ENCODE measurements at regions not wholly inside any gene's neighbourhood (a gene's known extent, or its start where the extent isn't known, plus 50 kb on each side); places are given as distances from the start of the nearest gene placed in this dataset.

DNA sequence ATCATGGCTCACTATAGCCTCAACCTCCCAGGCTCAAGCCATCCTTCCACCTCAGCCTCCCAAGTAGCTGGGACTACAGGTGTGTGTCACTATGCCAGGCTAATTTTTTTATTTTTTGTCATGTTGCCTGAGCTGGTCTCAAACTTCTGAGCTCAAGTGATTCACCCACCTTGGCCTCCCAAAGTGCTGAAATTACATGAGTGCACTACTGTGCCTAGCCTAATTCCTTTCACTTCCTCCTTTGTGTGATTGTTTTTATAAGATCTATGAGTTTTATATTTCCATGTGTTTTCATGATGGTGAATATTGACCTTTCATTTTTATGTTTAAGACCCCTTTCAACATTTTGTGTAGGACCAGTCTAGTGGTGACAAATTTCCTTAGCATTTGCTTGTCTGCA, 55.2 kb upstream of the IL12B start:
- DNase-seq (ENCODE audit: low read depth), result no peak

DNA sequence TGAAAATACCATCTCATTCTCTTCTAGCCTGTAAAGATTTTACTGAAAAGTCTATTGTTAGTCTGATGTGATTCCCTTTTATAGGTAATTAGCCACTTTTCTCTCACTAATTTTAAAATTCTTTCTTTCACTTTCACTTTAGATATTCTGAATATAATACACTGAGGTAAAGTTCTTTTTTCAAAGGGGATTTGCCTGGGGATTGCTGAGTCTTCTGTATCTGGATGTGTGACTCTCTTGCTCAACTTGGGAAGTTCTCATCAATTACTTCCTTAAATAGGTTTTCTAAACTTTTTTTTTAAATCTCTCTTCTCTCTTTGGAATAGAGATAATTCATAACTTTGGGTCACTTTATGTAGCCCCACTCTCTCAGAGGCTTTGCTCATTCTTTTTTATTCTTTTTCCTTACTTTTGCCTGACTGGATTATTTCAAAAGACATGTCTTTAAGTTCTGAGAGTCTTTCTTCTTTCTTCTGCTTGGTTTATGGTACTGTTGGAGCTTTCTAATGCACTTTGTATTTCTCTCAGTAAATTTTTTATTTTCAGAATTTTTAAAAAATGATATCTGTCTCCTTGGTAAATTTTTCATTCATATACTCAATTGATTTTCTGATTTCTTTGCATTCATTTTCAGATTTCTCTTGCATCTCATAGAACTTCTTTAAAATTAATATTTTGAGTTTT, 55.9 kb upstream of the IL12B start:
- DNase-seq (ENCODE audit: low read depth), result no peak

DNA sequence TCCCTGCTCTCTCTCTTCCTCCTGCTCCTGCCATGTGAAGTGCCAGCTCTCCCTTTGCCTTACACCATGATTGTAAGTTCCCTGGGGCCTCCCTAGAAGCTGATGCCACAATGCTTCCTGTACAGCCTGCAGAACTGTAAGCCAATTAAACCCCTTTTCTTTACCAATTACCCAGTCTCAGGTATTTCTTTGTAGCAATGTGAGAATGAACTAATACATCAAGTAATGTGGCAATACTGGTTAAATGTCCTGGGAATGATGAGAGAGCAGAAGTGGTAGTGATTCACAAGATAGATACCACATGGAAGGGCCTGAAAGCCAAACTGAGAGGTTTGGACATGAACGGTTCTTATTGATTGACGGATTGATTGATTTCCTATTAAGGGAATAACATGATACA, 62.6 kb upstream of the IL12B start:
- DNase-seq (ENCODE audit: low read depth), result no peak

DNA sequence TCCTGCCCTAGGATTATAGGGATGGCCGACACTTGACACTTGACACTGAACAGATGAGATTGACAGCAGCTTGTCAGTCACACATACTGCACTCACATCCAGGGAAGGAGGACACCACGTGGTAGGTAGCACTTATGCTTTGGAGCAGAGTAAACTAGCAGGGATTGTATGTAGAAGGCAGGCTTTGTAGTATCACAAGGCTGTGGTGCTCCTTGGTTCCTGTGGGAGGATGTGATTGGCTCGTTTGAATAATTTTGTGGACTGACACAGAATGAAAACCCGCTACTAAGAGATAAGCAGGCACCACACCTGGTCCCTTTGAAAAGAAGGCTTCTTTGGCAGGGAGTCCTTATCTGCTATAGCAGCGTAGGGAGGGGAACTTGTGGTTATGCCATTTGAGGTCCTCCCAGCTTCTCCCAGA, 63.6 kb upstream of the IL12B start:
- DNase-seq (ENCODE audit: low read depth), result no peak

DNA sequence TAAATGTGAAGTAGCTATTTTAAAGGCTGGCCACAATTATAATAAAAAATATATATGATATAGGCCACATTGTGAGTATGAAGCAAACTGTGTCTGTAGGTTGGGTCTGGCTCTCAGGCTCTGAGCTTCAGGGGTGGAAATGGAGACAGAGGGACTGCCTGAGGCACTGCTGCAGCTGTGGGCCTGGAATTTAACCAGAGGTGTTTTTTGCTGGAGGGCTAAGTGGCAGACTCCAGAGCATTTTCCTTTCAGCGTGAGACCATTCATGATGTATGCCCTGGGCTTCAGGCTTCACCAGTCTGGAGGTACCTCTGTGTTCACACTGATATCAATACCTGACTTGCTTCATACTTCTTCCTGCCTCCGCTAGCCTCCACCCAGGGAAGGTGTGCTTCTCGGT, 64.9 kb upstream of the IL12B start:
- DNase-seq (ENCODE audit: low read depth), result no peak

DNA sequence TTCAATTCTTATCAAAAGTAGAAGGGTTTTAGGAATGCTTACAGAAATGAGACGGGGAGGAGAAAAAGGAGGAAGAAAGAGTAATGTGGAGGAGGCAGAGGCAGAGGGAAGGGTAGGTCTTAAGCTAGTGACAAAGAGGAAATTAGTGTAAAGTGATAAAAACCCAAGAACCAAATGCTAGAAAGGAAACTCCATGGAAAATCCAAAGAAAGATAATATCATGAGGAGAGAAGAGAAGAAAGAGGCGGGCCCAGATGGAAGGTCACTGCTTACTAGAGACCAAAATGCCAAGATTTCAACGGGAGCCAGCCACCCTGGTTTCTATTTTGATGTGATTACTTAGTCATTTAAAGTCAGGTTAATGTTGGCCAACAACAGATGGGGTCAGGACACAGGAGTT, 68.6 kb upstream of the IL12B start:
- DNase-seq (ENCODE audit: low read depth), result no peak

DNA sequence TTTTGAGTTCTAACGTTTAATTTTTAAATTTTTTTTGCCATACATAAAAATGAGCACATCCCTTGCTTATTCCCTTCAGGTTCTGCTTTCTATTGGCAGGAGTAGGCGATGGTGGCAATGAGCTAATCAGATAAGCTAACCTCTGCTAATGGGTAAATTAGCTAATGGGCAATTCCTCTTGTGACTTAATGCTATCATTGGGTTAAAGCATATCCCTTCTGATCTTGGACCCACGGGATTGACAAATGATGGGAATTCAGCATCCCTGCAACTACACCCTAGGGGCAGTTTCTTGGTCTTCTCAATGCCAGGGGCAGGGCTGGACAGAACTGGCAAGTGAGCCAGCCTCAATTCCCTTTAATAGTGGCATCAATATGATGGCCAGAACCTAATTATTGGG, 70.2 kb upstream of the IL12B start:
- no peak for DNase-seq (ENCODE audit: low read depth)

DNA sequence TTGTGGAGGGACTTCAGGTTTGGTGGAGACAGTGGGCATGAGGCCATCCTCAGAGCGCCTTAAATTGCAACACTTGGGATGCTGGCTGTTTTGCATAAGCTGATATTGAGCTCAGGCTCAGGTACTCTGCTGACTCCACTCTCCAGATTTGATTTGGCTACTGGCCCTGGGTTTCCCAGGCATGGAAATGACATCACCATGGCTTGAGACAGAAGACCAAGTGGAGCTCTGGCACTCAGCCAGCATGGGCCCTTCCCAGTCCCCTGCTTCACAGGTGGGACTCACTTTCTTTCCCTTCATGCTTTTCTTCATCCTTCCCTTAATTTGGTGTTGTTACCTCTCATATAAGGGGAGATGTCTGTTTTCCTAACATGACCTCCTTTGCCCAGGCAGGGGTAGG, 72.0 kb upstream of the IL12B start:
- DNase-seq (ENCODE audit: low read depth), result no peak

DNA sequence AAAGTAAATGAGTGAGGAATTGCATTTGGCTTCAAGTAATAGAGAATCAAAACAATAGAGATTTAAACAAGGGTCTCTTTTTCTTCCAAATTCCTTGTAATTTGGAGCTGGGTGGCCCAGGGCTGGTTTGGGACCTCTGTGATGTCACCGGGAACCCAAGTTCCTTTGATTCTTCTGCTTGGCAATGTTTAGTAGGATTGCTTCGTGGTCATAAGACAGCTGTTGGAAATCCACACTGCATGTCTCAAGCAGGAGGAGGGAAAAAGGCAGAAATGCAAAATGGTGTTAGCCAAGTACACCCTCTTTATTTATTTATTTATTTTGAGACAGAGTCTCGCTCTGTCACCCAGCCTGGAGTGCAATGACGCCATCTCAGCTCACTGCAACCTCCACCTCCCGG, 72.6 kb upstream of the IL12B start:
- no peak for DNase-seq (ENCODE audit: low read depth)

DNA sequence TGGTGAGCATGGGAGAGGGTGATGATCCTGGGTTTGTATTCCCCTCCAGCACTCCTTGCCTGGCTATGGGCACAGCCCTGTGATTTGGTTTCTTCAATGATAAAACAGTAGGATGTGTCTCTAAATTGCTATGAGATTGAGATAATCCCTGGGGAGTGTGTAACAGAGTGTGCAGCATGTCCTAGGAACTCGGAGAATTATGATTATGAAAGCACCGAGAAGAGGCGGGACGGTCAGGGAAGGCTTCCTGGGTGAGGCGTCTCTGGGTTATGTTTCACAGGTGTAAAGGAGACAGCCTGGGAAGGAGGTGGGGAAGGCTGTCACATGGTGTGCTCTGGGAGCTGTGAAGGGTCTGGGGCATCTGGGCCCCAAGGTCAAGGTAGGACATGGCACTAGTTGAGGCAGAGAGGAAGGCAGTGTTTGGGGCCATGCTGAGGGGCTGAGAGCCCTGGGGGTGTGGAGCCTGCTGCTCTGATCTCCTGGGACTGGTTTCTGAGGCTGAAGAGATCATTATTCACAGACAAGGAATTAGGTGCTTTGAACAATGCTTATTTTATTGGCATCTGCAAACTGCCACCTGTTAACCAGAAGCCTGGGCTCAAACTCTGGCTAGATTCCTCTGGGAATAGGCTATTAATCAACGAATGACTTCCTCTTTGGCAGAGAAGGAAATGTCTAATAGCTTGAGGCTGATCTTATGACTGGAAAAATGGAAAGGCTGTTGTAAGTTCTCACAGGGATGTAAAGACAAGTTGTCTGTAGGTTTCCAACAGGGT, 73.8 kb upstream of the IL12B start:
- no peak for DNase-seq (ENCODE audit: low read depth)

DNA sequence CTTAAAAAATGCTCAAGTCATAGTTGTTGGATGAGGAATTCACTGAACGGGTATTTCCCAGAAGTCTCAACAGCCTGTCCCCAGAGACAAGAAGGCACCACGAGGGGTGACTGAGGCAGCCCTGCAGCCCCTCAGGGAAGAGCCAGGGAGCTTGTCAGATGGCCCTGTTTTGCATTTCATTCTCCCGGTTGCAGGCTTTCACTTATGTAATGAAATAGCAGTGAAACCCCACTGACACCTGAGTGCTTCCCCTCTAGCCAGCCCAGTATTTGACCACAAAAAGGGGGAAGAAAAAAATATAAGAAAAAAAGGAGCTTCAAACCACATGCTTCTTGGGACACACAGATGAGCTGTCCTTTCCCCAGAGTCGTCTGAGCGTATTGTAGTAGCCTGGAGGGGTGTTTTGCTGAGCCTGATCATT, 75.3 kb upstream of the IL12B start:
- DNase-seq (ENCODE audit: low read depth), result no peak

DNA sequence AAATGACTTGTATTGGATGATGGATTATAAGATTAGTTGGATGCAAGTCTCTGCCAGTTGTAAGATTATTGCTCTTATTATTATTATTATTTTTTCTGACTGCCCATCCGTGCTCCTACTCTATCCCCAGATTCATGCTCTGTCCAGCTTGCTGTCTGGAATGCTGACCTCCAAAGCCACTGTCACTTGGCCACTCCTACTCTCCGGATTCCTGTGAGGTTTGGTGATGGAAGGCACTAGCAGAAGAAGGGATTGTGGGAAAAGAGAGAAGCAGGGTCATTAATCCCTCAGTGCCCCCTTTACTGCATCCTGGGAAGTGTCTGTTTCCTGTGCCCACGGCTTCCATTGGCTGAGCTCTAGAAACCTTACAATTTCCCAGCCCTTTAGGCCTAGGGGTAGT, 76.3 kb upstream of the IL12B start:
- DNase-seq (ENCODE audit: low read depth), result no peak

DNA sequence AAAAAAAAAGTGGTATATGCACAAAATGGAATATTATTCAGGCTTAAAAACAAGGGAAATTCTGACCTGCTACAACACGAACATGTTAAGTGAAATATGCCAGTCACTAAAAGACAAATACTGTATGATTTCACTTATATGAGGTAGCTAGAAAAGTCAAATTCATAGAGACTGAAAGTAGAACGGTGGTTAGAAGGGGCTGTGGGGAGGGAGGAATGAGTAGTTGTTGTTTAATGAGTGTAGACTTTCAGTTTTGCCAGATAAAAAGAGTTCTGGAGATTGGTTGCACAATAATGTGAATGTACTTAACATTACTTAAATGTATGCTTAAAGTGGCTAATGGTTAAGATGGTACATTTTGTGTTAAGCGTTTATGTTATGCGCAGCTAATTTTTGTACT, 79.5 kb upstream of the IL12B start:
- no peak for DNase-seq (ENCODE audit: low read depth)

DNA sequence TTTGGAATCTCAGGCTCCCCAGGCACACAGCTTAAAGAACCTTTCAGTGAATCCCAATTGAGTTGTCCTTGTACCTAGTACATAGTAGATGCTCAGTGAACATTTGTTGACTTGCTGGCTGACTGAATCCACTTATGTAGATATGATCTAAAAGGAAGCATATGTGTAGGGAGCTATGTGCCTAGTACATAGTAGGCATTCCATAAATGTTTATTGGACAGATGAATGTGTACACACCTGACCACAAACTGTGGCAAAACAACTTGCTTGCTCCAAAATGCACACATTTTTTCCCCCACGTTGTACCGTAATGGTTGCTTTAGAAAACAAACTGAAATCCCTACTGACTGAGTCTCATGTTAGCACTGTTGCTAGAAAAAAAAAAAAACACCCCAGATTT, 80.2 kb upstream of the IL12B start:
- DNase-seq (ENCODE audit: low read depth), result no peak

DNA sequence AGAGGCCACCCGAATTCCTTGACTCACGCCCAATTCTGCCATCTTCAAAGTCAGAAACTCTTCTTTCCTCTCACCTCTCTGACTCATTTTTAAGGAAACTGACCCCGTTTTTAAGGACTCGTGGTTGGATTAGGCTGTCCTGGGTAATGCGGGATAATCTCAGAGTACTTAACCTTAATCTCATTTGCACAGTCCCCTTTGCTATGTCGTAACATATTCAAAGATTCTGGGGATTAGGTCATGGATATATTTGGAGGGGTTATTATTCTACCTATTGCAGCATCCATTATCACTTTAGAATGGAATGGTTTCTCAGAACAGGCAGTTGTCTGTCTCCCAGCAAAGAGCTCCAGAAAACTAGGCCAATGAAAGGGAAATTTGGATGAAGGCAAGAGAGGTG, 80.8 kb upstream of the IL12B start:
- no peak for DNase-seq (ENCODE audit: low read depth)

DNA sequence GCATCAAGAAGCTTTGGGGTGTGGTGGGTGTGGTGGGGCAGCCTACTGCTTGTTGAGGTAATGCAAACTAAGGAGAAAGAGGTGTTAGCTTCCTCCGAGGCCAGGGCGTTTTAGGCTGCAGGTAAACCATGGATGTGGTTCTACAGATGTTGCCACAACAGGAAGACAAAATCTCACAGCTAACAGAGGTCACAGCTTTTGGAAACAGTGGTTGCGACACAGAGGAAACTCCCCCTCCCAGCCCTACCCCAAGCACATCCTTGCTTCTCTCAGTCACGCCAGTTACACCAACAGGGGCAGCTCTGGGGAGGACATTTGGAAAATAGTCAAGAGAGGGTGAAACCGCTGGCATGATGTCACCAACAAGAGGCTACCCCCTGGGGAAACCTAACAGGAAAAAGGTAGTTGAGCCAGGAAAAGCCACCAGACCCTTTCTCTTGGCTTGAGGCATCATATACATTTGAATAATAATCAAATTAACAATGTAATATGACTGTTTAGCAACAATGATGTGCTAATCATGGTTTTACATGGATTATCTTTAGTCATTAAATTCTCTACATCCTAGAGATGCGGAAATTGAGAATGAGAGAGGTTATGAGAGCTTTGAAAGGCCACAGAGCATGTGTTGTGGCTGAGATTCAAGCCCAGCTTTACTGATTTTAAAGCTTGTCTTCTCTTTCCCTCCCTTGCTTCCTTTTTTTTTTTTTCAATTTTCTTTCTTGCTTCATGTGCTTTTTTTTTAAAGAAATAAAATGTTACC, 82.2 kb upstream of the IL12B start:
- peak; percentile 35 for DNase-seq (ENCODE audit: low read depth)

DNA sequence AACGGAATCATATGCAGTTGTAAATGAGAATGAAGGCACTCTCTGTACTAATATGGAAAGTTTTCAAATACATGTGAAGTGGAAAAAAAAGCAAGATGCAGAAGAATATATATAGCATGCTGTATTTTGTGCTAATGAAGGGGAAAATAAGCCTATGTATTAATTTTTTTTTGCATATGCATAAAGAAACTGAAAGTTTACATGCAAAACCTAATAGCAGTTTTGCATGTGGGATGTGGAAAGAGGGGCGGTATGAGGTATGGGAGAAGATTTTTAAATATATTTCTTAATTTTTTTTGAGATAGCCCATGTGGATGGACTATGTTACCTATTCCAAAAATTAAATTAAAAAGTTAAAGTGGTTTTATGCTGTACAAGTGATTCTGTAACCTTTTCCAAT, 83.7 kb upstream of the IL12B start:
- DNase-seq (ENCODE audit: low read depth), result no peak

DNA sequence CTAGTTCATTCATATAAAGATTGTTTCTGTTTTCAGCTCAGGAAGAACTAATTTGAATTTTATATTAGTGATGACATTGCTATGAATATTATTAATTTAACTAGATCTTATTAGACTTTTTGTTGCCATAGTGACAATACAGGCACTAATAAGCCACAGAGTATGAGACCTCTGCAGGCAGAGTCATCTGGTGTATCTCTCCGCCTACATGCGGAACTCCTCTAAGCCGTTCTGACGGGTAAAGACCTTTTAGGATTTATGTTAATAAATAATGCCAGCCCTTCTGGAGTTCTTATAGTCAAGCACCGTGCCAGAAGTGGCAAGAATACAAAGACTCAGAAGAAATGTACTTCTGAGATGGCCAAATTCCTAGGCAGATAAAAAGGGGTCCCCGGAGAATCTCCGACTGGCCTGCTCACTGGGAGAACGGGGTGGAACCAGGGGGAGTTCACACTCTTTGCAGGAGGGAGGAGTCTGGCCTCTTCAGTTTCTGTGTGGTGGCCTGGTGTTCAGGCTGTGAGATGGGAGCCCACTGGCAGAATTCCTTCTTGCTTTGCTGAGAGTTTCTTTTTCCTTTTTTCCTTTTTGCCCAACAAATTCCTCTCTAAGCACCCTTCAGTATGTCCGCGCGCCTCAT, 85.1 kb upstream of the IL12B start:
- no peak for DNase-seq (ENCODE audit: low read depth)

DNA sequence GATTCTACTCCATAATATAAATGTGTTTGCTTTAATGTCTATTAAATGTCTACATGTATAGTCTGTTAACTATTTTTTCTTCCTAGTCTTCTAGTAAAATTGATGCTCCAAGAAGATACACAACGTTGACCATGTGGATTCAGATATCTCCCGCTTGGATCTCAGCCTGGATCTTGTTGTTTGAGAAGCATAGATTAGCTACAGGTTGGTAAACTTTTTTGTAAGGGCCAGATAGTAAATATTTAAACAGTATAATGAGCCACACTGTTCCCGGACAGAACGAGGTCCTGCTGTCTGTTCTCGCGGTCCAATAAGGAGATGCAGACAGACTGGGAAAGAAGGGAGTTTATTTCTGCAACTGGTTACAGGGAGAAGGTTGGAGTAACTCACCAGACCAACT, 86.2 kb upstream of the IL12B start:
- no peak for DNase-seq (ENCODE audit: low read depth)

DNA sequence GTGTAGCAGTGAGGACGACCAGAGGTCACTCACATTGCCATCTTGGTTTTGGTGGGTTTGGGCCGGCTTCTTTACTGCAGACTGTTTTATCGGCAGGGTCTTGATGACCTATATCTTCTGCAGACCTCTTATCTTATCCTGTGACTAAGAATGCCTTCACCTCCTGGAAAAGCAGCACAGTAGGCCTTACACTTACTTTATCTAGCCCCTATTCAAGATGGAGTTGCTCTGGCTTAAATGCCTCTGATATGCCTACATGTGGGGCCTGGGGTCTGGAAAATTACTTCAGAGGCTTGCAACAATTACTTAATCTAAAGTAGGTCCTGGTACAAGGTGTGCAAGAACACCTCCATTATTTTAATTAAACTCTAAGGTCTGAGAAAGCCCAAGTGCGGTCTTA, 86.9 kb upstream of the IL12B start:
- no peak for DNase-seq (ENCODE audit: low read depth)

DNA sequence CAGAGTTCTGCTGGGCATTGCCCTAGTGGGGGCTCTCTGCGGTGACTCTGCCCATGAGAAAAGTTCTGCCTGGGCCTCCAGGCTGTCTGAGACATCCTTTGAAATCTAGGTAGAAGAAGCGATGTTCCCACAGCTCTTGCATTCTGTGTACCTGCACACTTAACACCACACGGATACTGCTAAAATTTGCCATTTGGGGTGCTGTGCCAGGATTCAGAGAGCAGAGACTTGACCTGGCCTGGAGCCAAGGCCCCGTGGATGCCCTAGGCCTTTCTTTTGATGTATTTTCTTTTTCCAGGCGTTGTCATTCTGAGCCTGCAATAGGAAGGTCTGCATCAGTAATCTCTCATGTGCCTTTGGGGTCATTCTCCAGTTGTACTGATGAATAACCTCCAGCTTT, 89.3 kb upstream of the IL12B start:
- DNase-seq (ENCODE audit: low read depth), result no peak

DNA sequence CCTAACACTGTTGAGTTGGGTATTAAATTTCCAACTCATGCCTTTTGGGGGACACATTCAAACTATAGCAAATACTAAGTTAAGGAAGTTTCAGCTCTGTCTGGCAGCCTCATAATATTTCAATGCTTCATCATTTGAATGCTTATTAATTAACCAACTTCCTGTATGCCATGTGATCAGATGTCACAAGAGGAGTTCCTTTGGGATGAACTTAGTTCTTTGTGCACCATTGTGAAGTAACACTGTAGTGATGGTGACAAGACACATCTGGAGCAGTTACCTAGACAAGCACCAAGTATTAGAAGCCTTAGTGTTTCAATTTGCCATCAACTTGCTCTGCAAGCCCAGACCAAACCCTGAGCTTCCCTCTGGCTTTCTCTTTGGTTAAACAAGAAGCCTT, 90.7 kb upstream of the IL12B start:
- DNase-seq (ENCODE audit: low read depth), result no peak

DNA sequence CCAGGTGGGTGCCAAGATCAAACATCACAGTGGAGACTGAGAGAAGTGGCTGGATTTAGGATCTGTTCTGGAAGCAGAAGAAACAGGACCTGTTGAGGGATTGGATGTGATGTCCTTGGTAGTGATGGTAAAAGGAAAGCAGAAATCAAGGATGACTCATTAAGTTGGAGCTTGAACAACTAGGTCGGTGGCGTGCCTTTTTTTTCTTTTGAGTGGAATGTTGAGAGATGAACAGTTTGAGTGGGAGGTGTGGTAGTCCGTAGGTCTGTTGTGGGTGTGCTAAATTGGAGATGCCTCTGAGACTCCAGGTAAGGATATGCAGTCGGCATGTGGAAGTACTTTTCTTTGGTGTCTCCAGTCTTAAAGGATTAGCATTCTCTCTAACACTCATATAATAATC, 92.1 kb upstream of the IL12B start:
- no peak for DNase-seq (ENCODE audit: low read depth)

Data from stimulated activated CD8-positive, alpha-beta memory T cell treated with anti-CD3 and anti-CD28 coated beads, Interleukin-15, amount 100 ng/mL, for 1 hour (primary cell).